ENCODE measurements at regions not wholly inside any gene's neighbourhood (a gene's known extent, or its start where the extent isn't known, plus 50 kb on each side); places are given as distances from the start of the nearest gene placed in this dataset.

DNA sequence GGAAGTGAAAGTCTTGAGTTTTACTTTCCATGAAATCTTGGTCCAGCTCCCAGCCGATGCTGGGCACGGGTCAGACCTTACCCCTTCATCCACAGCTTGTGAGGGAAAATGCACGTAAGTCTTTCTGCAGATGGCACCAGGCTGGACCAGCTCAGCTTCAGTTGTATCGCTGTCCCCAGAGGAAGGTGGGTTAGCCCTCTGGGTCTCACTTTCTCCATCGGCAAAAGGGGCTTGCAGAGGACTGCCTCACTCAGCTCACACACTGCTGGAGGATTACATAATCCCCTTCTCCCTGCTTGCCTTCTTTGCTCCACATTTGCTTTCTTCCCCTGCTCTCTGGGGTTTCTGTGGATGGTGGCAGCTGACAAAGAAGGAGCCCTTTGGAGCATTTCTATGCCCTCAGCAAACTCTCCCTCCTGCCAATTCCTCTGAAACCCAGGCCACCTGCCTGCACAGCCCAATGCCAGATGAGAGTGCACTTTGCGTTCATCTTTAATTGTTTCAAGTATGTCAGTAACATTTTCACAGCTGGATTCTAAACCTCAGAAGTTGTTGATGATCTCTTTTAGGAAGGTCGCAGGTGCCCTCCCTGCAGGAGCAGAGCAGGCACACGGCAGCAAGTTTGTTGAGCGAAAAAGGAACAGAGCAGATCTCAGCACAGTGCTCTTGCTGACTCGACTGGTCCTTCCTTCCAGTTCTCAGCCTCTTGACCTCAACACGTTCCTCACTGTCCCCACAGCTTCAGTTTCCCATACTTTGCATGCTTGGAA is 155.6 kb upstream of the GLI2 start:
- no peak for DNase-seq (ENCODE audit: extremely low read depth, low read depth)

- DNase-seq (ENCODE audit: extremely low read depth, low read depth), result no peak
Measured at GRCh38 chr2:120580709-120581108, 155.0 kb upstream of the GLI2 start.

DNA sequence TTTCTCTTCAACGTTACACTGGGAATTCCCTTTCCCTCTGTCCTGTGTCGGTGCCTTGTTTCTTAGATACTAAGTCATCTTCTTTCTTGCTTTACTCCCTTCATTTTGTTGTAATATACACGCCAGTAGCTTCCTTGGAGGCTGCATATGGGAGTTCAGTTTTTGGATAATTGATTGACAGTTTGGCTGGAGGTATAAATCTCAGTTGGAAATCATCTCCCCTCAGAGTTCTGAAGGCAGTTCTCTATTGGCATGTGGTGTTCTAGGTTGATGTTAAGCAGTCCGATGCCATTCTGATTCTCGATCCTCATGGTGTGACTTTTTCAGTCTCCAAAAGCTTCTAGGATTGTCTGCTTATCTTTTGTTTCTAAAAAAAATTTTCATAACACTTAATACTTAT is 152.5 kb upstream of the GLI2 start:
- no peak for DNase-seq (ENCODE audit: extremely low read depth, low read depth)

DNA sequence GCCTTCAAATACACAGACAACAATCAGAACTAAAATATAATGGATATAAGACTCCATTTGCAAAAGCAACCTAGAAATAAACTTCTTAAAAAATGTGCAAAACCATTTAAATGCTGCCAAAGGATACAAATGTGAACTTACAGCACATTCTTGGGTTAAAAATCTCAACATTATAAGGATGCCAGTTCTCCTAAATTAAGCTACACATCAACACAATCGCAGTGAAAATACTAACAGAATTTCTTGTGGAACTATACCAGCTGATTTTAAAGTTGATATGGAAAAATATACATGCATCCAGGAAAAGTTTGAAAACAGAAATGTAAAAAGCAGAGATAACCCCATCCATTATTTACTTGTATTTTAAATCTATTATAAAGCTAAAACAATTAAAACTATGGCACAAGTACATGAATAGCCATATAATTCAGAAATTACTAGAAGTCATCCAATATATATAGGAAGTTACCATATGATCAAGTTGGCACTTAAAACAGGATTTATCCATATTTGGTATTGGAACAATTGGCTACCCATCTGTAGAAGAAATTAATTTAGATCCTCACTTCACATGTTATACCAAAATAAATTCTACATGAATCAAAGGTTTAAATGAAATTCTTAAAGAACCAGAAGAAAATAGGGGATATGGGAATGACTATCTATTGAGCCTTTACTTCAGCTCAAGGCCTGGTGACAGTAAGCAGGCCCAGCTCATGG is 151.7 kb upstream of the GLI2 start:
- DNase-seq (ENCODE audit: extremely low read depth, low read depth), result no peak

- no peak for DNase-seq (ENCODE audit: extremely low read depth, low read depth)
Measured at GRCh38 chr2:120586507-120587278, 149.0 kb upstream of the GLI2 start.

DNA sequence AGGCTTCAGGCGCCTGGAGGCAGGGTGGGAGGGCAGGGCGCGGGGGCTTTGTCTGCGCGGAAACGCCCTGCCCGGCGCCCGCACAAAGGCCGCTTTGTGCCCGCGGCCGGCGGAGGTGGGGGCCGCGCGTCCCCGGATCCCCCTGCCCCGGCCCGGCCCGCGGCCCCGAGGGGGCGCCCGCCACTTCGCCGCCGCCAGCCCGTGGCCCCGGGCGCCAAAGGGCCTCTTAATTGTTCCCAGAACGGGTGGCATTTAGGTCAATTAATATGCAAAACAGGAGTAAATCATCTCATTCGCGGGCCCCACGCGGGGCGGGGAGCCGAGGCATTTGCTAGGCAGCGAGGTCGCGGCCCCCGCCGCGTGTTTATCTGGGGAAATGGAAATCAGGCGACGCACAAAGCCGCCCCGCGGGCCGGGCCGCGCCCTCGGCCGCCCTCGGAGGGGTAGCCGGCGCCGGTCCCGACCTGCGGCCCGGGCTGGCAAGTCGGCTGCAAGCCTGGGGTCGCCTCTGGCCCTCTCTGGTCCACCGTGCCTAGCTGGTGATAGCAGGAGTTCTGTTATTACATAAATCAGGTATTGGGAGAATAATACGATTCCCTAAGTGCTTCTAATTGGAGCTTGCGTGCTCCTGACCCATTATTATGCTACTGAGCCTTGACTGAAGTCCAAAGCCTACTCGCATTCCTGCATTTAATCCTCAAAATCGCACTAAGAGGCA is 148.2 kb upstream of the GLI2 start:
- no peak for DNase-seq (ENCODE audit: extremely low read depth, low read depth)

DNA sequence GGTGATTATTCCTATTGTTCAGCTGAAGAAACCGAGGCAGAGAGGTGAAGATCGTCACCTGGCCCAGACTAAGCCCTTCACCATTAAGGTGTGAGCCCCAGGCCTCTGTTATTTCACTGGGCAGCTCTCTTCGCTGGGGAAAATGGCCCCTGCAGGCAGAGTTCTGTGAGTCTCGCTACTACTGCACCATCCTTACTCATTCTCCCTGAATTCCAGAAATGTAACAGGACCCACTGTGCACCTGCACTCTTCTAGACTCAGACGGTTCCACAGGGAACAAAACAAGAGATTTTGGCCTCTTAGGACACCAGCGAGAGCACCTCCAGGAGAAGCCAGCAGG is 147.7 kb upstream of the GLI2 start:
- DNase-seq (ENCODE audit: extremely low read depth, low read depth), result no peak

- peak; percentile 2 for DNase-seq (ENCODE audit: extremely low read depth, low read depth)
Measured at GRCh38 chr2:120589771-120590608, 145.7 kb upstream of the GLI2 start.

DNA sequence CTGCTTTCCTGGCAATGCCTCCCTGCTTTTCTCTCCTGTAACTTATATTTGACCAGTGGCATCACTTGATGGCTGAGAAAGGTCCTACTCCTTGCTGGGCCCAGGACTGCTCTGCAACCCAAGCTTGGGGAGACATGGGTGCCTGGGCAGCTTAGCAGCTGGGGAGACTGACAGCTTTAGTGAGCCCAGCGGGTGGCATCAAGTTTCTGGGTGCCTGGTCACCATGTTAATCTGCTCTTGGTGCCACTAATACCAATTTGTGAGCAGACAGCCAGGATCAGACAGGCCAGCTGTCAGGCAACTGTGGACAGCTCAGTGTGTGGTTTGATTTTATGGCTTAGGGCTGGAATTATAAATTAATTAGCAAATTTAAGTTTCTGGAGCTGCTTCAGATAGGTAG is 144.8 kb upstream of the GLI2 start:
- no peak for DNase-seq (ENCODE audit: extremely low read depth, low read depth)

DNA sequence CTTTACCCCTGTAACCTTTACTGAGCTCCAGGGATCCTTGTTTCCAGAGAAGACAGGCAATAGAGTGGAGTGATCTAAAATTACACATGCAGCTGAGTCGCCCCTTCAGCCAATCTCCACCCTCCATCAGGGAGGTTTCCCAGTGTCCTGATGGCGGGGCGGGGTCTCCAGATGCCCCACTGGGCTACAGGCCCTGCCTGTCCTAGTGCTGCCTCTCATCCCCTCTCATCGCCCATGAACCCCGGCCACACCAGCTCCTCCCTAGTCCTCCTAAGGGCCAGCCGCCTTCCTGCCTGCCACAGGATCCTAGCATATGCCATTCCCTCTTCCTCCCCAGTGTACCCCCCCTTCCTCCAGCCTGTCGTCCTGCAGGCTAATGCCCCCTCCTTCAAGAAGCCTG is 144.1 kb upstream of the GLI2 start:
- no peak for DNase-seq (ENCODE audit: extremely low read depth, low read depth)

- DNase-seq (ENCODE audit: extremely low read depth, low read depth), result no peak
Measured at GRCh38 chr2:120592084-120592483, 143.6 kb upstream of the GLI2 start.

DNA sequence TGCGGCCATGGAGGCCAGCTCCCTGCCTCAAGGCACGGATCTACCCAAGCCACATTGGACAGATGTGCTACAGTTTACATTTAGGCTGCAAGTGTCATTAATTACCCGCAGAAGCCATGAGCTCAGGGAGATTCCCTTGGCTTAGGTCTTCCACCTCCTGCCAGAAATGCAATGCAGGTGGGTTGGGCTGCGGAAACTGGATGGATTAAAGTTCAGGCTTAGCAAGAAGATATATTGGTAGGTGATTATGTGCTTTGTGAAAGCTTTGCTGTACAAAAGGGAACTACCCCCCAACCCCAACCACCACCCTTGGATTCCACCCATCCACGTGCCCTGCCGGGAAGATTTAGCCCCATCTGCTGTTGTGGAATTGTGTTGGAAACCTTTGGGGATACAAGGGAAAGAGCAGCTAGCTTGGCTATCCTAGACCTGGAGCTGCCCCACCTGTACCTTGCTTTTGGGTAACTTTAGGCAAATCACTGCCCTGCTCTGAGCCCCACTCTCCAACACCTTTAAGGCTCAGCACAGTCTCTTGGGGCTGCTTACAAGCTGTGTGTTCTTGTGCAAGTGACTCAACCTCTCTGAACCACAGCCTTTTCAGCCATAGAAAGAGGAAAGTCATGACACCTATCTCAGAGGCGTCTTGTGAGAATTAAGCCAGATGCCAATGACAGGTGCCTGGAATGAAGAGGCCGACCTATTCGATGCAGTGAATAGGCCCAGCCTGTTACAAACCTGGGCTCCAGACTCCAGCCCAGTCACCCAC is 141.6 kb upstream of the GLI2 start:
- no peak for DNase-seq (ENCODE audit: extremely low read depth, low read depth)

DNA sequence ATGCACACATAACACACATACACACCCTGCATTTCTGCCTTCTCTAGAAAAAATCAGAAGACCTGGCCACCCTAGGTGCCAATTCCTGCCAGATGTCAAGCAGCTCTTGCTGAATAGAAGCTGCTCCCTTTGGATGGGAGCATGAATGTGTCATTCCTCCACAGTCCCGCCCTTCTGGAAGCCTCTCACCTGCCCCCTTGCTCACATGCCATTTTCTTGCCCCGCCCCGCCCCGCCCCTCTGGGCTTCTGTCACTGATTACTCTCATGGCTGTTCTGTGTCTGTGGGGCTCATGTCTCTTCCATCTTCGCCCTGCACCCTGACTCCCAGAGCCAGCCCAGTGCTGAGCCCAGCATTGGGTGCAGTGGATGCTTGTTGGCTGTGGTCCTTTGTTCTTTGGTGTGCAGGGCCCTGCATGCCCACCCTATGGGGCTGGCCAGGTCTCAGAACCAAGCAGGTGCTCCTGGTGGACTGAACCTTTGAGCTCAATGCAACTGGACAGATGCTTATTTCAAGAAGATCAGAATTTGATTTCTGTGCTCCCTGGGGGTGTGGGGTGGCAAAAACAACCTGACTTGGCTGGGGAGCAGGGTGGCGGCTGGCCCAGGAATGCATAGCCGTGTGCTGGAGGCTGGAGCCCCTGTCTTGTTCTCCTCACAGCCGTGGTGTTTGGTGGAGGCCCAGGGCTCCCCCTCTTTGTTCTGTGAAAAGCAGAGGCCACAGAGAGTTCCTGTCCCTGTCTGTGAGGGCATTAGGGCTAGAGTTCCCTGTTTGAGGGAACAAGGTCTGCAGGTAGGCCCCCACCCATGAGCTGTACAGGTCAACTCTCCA is 140.6 kb upstream of the GLI2 start:
- DNase-seq (ENCODE audit: extremely low read depth, low read depth), result no peak

GRCh38 chr2:120595739-120596138 is 139.9 kb upstream of the GLI2 start:
- DNase-seq (ENCODE audit: extremely low read depth, low read depth), result no peak

- no peak for DNase-seq (ENCODE audit: extremely low read depth, low read depth)
Measured at GRCh38 chr2:120596191-120596811, 139.4 kb upstream of the GLI2 start.

DNA sequence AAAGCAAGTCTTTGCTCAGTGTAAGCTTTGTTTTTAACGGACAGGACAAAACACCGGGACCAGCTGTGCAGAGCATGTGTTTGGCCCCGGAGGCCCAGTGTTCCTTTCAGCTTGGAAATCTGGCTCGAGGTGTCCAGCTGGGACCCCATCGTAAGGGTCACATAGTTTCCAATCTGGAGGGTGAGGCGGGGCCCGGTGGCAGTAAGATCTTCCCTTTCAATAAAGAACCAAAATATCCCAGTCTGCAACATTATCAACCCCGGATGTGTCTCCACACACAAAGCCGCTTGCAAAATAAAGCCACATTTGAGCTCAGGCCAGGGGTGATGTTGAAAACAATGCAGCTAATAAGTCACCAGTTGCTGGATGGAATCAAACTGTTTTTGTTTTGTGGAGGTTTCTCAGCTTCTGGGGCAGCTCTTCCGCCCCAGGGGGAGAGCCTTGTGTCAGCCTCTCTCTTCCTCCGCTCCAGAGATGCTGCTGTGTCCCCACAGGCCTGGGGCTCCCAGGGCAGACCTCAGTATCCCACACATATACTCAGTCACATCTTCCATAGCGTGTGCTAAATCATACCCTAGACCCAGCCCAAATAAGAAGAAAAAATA is 138.6 kb upstream of the GLI2 start:
- no peak for DNase-seq (ENCODE audit: extremely low read depth, low read depth)

DNA sequence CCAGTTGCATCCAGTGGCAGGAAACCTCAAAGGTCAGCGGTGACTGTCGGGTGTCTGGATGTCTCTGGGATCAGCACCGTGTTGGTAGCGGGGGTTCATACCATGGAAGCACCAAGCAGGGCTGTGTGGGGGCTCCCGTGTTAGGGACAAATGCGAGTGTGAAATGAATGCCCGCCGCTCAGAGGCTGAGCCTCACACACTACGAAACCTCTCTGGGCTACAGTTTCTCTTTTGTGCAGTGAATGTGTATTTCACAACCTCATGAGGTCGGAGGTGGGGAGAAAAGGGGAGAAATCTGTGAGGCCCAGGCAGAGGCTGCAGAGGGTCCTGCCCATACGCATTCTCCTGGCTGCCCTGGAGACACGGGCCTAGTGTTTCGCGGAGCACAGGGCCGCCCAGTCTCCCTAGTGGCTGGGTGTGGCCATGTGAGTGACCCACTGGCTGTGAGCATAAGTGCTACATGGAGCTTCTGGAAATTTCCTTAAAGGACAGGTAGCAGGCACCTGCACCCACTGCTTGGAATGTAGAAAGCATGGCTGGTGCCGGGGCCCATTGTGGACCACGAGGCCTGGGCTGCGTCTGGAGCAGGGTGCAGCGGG is 138.0 kb upstream of the GLI2 start:
- no peak for DNase-seq (ENCODE audit: extremely low read depth, low read depth)

Measured in NCI-H460 (cell line).